Erythroblast (primary cell): ENCODE measurements at regions not wholly inside any gene's neighbourhood (a gene's known extent, or its start where the extent isn't known, plus 50 kb on each side); places are given as distances from the start of the nearest gene placed in this dataset.

Experiments used
- DNase-seq, 2 experiments: peaks; one replicate each; lab custom pipeline; 2025; lab: John Stamatoyannopoulos, UW
- GATA1 ChIP-seq: IDR thresholded peaks from 2 replicates; pipeline ENCODE4 v1.6.1; 2011; ENCODE audit warnings: low read depth, mild to moderate bottlenecking, control low read depth, low read length, moderate library complexity
- POLR2A ChIP-seq: IDR thresholded peaks from 2 replicates; pipeline ENCODE4 v1.6.1; 2011; ENCODE audit warnings: mild to moderate bottlenecking, low read length

DNA sequence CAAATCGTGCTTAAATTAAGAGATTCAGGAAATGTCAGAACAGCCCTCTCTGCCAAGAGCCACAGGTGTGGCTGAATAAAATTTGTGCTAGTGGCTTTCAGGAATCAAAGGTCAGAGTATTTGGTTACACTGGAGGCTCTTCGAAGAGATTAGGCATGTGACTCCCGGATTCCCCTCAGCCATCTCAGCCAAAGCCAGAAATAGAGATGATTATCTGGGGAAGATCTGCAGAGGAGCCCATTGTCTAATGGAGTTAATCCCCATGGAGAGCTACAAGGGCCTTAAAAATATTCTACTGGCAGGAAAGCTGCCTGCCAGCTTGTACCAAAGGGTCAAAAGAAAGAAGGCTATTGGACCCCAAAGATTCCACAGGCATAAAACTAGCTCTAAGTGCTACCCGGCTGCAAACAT, 1259.5 kb downstream of the TBC1D22A start:
- TF ChIP-seq POLR2A, result no peak
- no peak for TF ChIP-seq GATA1
- DNase-seq, result no peak

GRCh38 chr22:48018346-48018745, 1255.9 kb downstream of the TBC1D22A start:
- TF ChIP-seq POLR2A (no peak), GATA1 (no peak)
- no peak for DNase-seq

GRCh38 chr22:48015701-48016100, 1253.3 kb downstream of the TBC1D22A start:
- no peak for TF ChIP-seq POLR2A
- TF ChIP-seq GATA1, result no peak

GRCh38 chr22:48004936-48005335, 1242.5 kb downstream of the TBC1D22A start:
- no peak for TF ChIP-seq GATA1
- no peak for TF ChIP-seq POLR2A
- DNase-seq, result no peak

More at GRCh38 chr22:48015701-48016100, 1253.3 kb downstream of the TBC1D22A start:
- no peak for DNase-seq

- no peak for DNase-seq
- TF ChIP-seq POLR2A (no peak), GATA1 (no peak)
These were observed 1241.6 kb downstream of the TBC1D22A start for GRCh38 chr22:48004038-48004437.

GRCh38 chr22:48001101-48001500, 1238.7 kb downstream of the TBC1D22A start:
- no peak for DNase-seq
- TF ChIP-seq GATA1 (no peak), POLR2A (no peak)

DNA sequence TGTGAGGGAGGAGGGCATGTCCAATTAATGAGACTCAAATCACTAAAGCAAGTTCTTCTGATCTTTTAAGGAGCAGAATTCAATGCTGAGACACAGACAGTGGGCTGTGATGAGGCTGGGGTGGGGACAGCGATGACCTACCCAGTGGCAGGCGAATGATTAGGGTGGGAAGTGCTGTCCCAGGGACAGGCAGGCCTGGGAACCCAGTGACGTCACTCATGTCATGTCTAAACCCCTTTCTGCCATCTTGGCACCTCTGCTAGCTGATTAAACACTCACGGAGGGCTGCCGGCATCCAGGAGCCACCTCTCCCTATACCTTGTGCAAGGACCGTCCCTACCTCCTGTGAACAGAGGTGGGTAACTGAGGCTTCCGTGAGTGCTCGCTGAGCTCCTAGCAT, 1235.2 kb downstream of the TBC1D22A start:
- no peak for TF ChIP-seq GATA1
- no peak for DNase-seq

DNA sequence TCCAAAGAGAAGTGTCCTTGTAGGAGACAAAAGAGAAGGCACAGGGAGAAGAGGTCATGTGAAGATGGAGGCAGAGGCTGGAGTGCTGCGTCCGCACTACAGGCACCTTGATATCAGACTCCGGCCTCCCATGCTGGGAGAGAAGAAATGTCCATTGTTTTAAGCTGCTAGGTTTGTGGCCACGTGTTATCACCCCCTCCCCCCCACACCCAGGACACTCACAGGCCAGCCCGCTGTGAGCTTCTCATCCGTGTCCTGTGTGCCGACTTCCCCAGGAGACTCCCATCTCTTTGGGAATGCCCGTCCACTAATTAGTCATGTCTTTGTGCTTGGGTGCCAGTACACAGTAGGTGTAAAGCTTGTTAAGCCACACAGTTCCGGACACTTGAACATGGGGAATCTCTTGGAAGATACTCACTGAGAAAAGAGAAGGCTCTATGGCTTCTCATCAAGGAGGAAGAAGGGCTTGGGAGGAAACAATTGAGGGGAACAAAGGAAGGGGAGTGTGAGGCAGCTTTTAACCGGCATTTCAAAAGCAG, 1234.7 kb downstream of the TBC1D22A start:
- TF ChIP-seq GATA1, result no peak
- TF ChIP-seq POLR2A, result no peak
- no peak for DNase-seq

DNA sequence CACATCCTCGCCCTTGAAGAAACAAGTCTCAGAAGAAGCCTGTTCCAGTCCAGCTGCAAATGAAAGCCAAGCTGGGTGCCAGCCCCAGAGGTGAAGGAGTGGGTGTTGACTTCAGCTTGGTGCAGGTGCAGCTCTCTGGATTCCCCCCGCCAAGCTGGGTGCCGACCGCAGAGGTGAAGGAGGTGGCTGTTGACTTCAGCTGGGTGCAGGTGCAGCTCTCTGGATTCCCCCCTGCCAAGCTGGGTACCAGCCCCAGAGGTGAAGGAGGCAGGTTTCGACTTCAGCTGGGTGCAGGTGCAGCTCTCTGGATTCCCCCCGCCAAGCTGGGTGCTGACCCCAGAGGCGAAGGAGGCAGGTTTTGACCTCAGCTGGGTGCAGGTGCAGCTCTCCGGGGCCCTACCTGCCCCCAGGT, 1234.0 kb downstream of the TBC1D22A start:
- DNase-seq, result no peak
- no peak for TF ChIP-seq POLR2A
- TF ChIP-seq GATA1, result no peak

DNA sequence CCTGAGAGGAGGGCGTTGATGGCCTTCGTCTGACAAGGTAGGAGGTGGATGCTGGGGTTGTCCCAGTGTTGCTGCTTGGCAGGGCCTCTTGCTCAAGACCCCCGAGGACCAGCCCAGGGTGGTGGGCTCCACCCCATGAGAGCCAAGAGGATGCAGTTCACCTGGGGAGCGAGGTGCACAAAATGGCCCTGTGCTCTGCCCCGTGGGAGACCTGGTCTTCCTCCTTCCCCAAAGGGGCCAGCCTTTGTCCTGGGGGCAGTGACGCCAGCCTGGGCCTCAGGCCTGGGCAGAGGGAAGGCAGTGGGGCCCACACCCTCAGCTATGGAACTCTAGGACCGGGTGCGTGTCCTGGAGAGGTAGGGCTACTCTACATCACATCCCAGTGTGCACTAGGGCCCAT, 1233.3 kb downstream of the TBC1D22A start:
- no peak for DNase-seq
- TF ChIP-seq POLR2A, result no peak
- TF ChIP-seq GATA1, result no peak

GRCh38 chr22:47995264-47995627, 1232.8 kb downstream of the TBC1D22A start:
- TF ChIP-seq GATA1, result no peak
- TF ChIP-seq POLR2A, result no peak

DNA sequence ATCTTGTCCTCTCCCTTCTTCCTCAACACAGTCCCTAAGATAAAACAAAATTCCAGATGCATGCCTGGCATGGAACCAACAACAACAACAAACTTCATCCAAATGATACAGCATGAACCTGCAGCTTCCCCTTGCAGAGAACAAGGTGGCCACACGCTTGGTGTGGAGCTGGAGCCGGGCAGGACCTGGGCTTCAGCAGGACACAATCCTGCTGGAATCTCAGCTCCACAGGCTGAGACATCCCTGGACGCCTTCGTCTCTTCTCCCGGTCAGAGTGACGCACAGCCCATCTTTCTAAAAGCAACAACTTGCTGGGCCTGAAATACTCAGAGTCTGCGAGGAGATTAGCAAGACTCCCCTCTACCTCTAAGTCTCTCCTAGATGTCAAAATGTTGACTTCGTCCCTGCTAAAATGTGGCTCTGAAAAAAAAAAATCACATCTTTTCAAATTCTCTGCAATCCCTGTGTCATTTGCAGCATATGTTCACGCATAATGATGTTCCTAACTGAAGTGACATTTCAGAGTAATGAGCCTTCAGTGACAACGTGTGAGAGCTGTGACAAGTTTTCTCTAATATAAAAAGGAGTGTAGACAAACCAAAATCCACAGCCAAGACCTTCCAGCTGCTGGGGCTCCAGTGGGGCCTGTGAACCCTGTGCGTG, 1232.3 kb downstream of the TBC1D22A start:
- TF ChIP-seq GATA1, result no peak
- no peak for TF ChIP-seq POLR2A
- DNase-seq, result no peak

More at GRCh38 chr22:47995264-47995627, 1232.8 kb downstream of the TBC1D22A start:
- DNase-seq, result no peak

GRCh38 chr22:47994045-47994444, 1231.6 kb downstream of the TBC1D22A start:
- DNase-seq, result no peak
- no peak for TF ChIP-seq GATA1
- no peak for TF ChIP-seq POLR2A

DNA sequence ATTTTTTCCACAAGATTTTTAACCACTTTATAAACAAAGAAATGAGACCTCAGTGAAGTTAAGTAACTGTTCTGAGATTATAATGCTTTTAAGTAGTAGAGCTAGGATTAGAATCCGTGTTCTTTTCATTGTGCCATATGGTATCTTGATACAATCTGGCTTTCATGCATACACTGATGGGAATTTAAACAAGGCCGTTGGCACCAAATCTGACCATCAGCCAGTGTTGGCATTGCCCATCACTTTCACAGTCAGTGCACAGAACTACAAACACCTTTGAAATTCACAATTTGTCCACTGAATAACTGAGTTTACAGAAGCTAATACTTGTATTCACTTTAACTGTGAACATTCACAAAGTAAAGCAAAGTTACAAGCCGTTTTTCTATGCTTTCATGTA, 1228.0 kb downstream of the TBC1D22A start:
- TF ChIP-seq GATA1 (no peak), POLR2A (no peak)
- DNase-seq, result no peak
